ENCODE measurements at regions not wholly inside any gene's neighbourhood (a gene's known extent, or its start where the extent isn't known, plus 50 kb on each side); places are given as distances from the start of the nearest gene placed in this dataset.

DNA sequence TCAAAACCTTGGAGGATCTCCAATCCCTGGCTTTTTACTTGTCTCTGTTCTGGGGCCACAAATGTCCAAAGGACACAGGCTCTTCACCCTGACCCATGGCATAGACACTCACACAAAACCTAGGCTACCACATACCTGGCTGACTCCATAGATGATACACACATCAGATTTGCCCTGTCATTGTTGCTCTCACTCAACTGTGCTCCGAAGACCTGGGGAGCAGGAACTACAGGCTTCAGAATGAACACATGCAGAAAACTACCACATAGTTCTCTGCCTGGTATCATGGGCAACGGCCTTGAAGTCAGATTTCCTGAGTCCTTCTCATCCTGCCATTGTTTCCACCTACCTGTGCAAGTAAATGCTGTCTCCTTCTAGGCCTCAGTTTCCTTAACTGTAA is 226.2 kb downstream of the KIF4B start:
- TF ChIP-seq, protein P1, sequence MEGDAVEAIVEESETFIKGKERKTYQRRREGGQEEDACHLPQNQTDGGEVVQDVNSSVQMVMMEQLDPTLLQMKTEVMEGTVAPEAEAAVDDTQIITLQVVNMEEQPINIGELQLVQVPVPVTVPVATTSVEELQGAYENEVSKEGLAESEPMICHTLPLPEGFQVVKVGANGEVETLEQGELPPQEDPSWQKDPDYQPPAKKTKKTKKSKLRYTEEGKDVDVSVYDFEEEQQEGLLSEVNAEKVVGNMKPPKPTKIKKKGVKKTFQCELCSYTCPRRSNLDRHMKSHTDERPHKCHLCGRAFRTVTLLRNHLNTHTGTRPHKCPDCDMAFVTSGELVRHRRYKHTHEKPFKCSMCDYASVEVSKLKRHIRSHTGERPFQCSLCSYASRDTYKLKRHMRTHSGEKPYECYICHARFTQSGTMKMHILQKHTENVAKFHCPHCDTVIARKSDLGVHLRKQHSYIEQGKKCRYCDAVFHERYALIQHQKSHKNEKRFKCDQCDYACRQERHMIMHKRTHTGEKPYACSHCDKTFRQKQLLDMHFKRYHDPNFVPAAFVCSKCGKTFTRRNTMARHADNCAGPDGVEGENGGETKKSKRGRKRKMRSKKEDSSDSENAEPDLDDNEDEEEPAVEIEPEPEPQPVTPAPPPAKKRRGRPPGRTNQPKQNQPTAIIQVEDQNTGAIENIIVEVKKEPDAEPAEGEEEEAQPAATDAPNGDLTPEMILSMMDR (conservative IDR thresholded peaks at IDR 0.05): no peak
- no peak for TF ChIP-seq EZH2 (IDR thresholded peaks at IDR 0.05; ENCODE audit: low read depth)

Data from PC-9 (cell line).